Testis (tissue), 2 donors: ENCODE measurements at regions not wholly inside any gene's neighbourhood (a gene's known extent, or its start where the extent isn't known, plus 50 kb on each side); places are given as distances from the start of the nearest gene placed in this dataset.

Experiments
- DNase-seq: peaks from one replicate; pipeline ENCODE4 v3.0.0-alpha.2; 2019
- H3K27ac ChIP-seq, 2 donors: fragments of 200-600 bp; sonication (generic); one replicate each; pipeline ENCODE4 v1.5.1; 2019
- H3K27me3 ChIP-seq: fragments of 200-600 bp; sonication (generic); one replicate; pipeline ENCODE4 v1.5.1; 2019
- H3K36me3 ChIP-seq: fragments of 200-600 bp; sonication (generic); one replicate; pipeline ENCODE4 v1.5.1; 2017; ENCODE audit warnings: low read depth; ENCODE audit errors: missing control alignments
- H3K4me1 ChIP-seq: fragments of 200-600 bp; sonication (generic); one replicate; pipeline ENCODE4 v1.5.1; 2019
- H3K4me3 ChIP-seq, 2 donors: fragments of 200-600 bp; sonication (generic); one replicate each; pipeline ENCODE4 v1.5.1; 2017 to 2019
- H3K9me3 ChIP-seq: fragments of 200-600 bp; sonication (generic); one replicate; pipeline ENCODE4 v1.5.1; 2017
- CTCF ChIP-seq, 3 experiments: fragments of 450-650 bp in 2 of 3; fragments of 200-600 bp in 1 of 3; sonication (generic) in 1 of 3; IDR thresholded peaks; one replicate each; pipeline ENCODE4 v1.5.1; 2016 to 2019; ENCODE audit warnings: antibody characterized with exemption in 3 of 3, mild to moderate bottlenecking in 2 of 3, moderate library complexity in 1 of 3
- POLR2A ChIP-seq: fragments of 450-650 bp; IDR thresholded peaks from one replicate; pipeline ENCODE4 v1.6.1; 2017; ENCODE audit warnings: antibody characterized with exemption, mild to moderate bottlenecking, moderate library complexity
- WGBS, 2 donors: methylation state at CpG; one replicate each; pipeline ENCODE4 v1.1.5; 2018; 5-methylcytosine and 5-hydroxymethylcytosine counted together
- intact Hi-C: fragments of 100-400 bp; cut with DNase I; formaldehyde crosslinking; loops from one replicate; pipeline ENCODE4 v1.15.1; 2023; ENCODE audit warnings: low total_unique reads

- DNase-seq = no peak
- no peaks in the 10 kb centered on the region for H3K27me3 ChIP-seq
- TF ChIP-seq CTCF (IDR thresholded peaks at IDR 0.05) (no peak), POLR2A (no peak)
- no peak overlapping the region for H3K4me3 ChIP-seq
- H3K4me1 ChIP-seq = no peaks in the 10 kb centered on the region
- WGBS, 2 donors = 88 to 94% methylated on average over 1 of the region's 1 CpG
- H3K27ac ChIP-seq = no peak overlapping the region
- intact Hi-C loops = no loop called here
- no peaks in the 10 kb centered on the region for H3K9me3 ChIP-seq
- no peaks in the 10 kb centered on the region for H3K36me3 ChIP-seq
These were observed 149.4 kb upstream of the KCND2 start for GRCh38 chr7:120123528-120123927.

GRCh38 chr7:120131096-120131839, 141.7 kb upstream of the KCND2 start:
- no peaks in the 10 kb centered on the region for H3K9me3 ChIP-seq
- H3K4me1 ChIP-seq = no peaks in the 10 kb centered on the region
- DNase-seq = no peak
- no peaks in the 10 kb centered on the region for H3K27me3 ChIP-seq
- intact Hi-C loops = no loop called here
- no peak overlapping the region for H3K27ac ChIP-seq
- no peak overlapping the region for H3K4me3 ChIP-seq
- 79 to 89% methylated on average over 4 to 5 of the region's 5 CpGs for whole genome bisulfite sequencing, 2 donors
- TF ChIP-seq POLR2A (no peak), CTCF (IDR thresholded peaks at IDR 0.05) (no peak)
- H3K36me3 ChIP-seq = no peaks in the 10 kb centered on the region

GRCh38 chr7:120138497-120138896, 134.5 kb upstream of the KCND2 start:
- 83% methylated on average over 1 of the region's 1 CpG for WGBS, 2 donors
- Histone ChIP-seq H3K27me3 (no peaks in the 10 kb centered on the region), H3K27ac (no peak overlapping the region), H3K9me3 (no peaks in the 10 kb centered on the region), H3K4me1 (no peaks in the 10 kb centered on the region), H3K4me3 (no peak overlapping the region), H3K36me3 (no peaks in the 10 kb centered on the region)
- TF ChIP-seq POLR2A = no peak
- TF ChIP-seq CTCF (IDR thresholded peaks at IDR 0.05) = no peak
- DNase-seq = no peak
- intact Hi-C loops = no loop called here

GRCh38 chr7:120156476-120156875, 116.5 kb upstream of the KCND2 start:
- intact Hi-C loops = no loop called here
- no peak overlapping the region for H3K4me3 ChIP-seq
- H3K4me1 ChIP-seq = no peaks in the 10 kb centered on the region
- H3K36me3 ChIP-seq = no peaks in the 10 kb centered on the region
- WGBS, 2 donors = 21 to 37% methylated on average over 1 of the region's 1 CpG
- DNase-seq = no peak
- H3K9me3 ChIP-seq = no peaks in the 10 kb centered on the region
- no peaks in the 10 kb centered on the region for H3K27me3 ChIP-seq
- TF ChIP-seq POLR2A (no peak), CTCF (IDR thresholded peaks at IDR 0.05) (no peak)
- no peak overlapping the region for H3K27ac ChIP-seq

GRCh38 chr7:120160166-120160565, 112.8 kb upstream of the KCND2 start:
- Histone ChIP-seq H3K4me3 (no peak overlapping the region), H3K9me3 (no peaks in the 10 kb centered on the region), H3K4me1 (no peaks in the 10 kb centered on the region), H3K27me3 (no peaks in the 10 kb centered on the region), H3K36me3 (no peaks in the 10 kb centered on the region), H3K27ac (no peak overlapping the region)
- 84 to 86% methylated on average over 2 of the region's 2 CpGs for WGBS, 2 donors
- intact Hi-C loops = no loop called here
- DNase-seq = no peak
- TF ChIP-seq POLR2A (no peak), CTCF (IDR thresholded peaks at IDR 0.05) (no peak)
